HG02798 (cell line): ENCODE measurements at regions not wholly inside any gene's neighbourhood (a gene's known extent, or its start where the extent isn't known, plus 50 kb on each side); places are given as distances from the start of the nearest gene placed in this dataset.
"Not testable (repeated sequence)": the region's sequence is repeated elsewhere in the genome, so short reads cannot be mapped to it uniquely, and the experiment has no call there.

Experiments used
- ATAC-seq: cut with Tn5 transposase; IDR thresholded peaks from one replicate; pipeline ENCODE4 v1.9.1; 2021; ENCODE audit warnings: mild to moderate bottlenecking; ENCODE audit not compliant: unreplicated experiment, poor library complexity

GRCh38 chr5:105929858-105930257, 1740.9 kb downstream of the EFNA5 start:
- no peak for ATAC-seq

DNA sequence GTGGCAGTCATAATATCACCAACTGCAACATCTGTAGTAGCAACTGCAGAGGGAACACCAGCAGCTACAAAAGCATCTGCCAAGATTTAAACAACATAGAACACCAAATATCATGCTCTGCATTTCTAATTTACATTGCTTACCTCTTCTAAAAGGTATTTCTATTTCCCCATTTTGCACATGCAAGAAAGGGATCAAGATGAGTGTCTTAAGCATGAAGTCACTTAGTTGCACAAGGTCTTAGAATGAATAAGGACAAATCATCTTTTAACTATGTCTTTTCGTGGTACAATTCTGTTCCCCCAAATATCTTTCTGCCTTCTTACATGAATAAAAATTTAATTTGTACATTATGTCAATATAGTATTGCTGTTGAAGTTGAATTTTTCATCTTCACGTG, 1746.4 kb downstream of the EFNA5 start:
- no peak for ATAC-seq

- no peak for ATAC-seq
Measured at GRCh38 chr5:105922574-105922973, 1748.2 kb downstream of the EFNA5 start.

GRCh38 chr5:105922080-105922479, 1748.7 kb downstream of the EFNA5 start:
- no peak for ATAC-seq

DNA sequence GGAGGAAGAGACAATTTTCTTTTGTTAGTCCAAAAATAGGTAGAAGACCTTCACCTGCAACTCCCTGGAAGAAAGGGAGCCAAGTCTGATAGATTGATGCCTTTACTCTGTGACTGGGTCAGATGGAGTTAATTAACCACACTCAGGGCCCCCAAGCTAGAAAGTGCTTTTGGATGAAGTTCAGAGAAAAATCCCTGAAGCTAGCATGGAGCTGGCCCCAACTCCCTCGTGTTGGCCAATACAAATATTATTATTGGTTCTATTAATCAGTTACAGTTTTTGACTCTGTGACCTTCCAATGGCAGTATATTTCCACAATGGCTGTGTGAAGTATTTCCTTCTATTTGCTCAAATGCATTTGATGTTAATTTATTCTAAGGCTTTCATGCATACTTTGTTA, 1753.5 kb downstream of the EFNA5 start:
- no peak for ATAC-seq

DNA sequence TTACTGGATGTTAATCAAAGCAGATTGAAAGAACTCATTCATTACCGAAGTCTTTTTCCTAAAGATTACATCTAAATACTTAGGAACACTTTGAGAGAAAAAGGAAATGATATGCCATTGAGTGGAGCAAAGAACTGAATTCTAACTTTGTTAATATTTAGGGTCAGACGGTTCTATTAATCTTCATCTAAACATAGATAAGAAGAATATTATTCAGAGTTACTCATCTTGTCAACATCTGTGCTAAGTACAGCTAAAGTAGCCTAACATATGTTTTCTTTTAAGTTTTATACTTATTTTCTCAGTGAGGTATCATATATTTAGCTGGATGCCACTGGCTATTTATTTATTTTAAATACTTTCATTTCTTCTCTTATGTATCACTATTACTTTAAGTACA, 1763.7 kb downstream of the EFNA5 start:
- no peak for ATAC-seq

- no peak for ATAC-seq
Measured at GRCh38 chr5:105905392-105905791, 1765.3 kb downstream of the EFNA5 start.

DNA sequence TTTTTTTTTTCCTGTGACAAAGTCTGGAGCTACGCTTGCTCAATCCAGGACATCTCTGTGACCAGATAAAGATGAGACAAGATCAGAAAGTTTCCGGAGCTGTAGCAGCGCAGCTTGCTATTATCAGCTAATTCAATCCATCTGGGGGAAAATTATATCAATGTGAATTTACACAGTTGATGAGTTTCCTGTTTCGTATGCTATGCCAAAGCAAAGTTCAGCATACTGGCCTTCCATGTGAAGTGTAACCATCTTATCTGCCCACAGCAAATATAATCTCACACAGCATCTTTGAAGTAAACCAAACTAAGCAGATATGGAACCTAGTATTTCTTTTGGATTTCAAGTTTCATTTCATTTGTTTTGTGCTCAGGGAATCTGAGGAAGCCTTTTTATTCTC, 1767.7 kb downstream of the EFNA5 start:
- ATAC-seq: no peak

DNA sequence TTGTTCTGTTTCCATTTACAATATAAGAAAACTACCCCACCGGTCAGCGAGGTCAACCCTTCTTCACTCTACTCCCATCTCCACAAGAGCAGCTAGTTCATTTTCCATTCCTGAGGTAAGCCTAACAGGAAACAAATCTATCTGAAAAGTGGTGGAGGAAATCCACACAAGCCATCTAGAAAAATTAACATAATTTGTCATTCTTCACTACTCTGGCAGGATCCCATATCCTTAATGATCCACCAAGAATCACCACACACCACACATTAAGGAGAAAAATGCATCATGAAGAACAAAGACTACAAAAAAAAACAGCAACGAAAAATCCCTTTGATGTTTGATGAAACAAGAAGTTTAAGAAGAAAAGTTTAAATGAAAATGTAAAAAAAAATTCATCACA, 1771.0 kb downstream of the EFNA5 start:
- ATAC-seq: no peak

DNA sequence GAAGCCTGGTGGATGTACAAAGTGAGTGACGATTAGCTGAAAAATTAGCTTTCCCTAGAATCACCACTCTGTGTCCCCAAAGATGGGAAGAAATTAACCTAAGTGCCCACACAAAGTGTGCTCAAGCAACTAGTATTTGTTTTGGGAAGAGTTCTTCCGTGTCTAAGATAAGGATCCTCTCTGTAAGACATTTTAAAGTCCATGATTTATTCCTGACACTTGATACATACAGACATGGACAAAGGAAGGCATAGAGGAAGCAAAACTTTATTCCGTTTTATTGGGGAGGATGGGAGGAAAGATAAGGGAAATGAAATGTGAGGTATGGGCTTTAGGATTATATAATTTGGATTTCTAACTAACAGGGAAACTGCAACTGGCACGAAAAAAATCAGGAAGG, 1772.6 kb downstream of the EFNA5 start:
- ATAC-seq: no peak

DNA sequence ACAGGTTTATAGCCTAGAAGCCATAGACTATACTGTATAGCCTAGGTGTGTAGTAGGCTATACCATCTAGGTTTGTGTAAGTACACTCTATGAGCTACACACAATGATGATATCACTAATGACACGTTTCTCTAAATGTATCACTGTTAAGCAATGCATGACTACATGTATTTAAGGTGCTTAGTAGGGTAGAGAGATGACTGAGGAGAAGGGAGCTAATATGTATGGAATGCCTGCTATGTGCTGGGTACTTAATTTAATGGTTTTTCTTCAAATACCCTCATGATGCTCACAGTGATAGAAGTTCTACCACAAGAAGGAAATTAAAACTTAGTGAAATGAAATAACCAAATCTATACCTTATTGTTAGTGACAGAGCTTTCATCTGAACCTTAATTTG, 1785.5 kb downstream of the EFNA5 start:
- no peak for ATAC-seq

GRCh38 chr5:105882956-105883481, 1787.7 kb downstream of the EFNA5 start:
- ATAC-seq: no peak

DNA sequence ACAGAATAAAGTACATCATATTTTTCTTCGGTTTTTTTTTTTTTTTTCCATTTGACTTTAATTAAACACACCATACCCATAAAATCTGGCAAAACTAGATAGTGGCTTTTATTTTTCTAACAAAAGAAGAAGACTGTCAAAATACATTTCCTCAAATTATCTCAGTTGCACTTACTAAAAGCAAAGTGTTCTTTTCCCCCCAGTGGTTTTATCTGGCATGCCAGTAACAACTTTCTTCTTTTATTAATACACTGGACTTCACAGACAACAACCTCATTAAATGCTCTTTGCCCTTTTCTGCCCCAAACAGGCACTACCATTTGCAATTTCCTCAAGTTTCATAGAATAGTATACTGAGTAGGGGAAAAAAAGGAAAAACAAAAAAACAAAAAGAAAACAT, 1792.3 kb downstream of the EFNA5 start:
- no peak for ATAC-seq

GRCh38 chr5:105877592-105877991, 1793.1 kb downstream of the EFNA5 start:
- no peak for ATAC-seq

DNA sequence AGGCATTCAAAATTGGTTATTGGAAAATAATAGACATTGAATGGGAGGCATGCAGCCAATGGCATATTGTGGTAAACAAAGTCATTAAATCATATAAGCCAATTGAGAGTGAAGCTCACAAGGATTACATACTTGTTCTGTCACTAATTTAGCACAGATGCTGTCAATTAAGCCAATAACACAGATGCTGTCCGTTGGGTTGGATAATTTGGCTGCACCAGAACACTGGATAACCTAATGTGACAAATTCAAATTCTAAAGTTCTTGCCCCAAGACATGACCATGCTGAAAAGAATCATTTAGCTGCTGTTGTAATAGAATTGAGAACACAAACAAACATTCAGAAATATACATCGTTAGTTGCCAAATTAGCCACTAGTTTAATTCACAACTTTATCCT, 1796.4 kb downstream of the EFNA5 start:
- ATAC-seq: no peak

- no peak for ATAC-seq
Measured at GRCh38 chr5:105872569-105873270, 1798.0 kb downstream of the EFNA5 start.

DNA sequence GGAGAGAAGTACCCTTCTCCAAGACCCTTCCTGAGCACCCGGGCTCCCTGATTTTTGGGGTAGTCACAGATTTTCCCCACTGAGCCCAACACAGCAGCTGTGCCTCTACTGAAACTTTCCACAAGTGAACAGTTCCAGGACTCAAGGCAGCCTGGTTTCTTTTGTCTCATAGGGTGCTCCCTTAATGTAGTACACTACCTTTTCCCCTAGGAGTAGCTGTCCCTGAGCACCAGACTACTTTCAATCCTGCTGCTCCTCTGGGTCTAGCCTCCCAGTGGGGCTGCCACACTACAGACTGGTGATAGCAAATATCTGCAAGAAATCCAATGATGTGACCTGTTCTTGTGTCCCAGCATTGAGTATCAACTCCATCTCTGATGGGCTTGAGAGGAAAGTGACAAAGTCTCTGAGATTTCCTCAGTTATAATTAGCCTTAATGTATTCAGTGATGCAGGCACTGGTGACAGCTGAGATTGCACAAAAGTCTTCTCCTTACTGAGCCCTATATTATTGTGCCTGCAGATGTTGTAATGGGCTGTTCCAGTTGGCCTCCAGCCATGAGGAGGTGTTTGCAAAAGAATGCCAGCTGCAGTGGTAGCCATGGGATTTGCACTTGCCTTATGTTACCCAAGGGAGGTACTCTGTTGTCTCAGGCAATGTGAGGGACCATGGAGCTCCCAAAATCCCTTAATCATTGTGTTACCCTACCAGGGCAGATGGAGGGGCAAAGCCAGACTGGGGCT, 1802.5 kb downstream of the EFNA5 start:
- ATAC-seq: no peak

GRCh38 chr5:105865834-105866233, 1804.9 kb downstream of the EFNA5 start:
- no peak for ATAC-seq

- not testable (repeated sequence) for ATAC-seq
Measured at GRCh38 chr5:105859350-105859749, 1811.4 kb downstream of the EFNA5 start.

DNA sequence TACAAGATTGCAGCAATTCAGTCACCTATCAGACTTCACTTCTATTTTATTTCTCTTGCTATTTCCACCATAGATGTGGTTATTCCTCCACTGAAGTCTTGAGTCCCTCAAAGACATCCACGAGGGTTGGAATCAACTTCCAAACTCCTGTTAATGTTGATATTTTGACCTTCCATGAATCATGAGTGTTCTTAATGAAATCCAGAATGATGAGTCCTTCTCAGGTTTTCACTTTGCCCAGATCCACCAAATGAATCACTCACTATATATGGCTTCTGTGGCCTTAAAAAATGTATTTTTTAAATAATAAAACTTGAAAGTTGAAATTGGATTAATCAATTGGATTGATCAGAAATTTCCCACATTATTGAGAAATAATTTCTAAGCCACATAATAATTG, 1821.0 kb downstream of the EFNA5 start:
- ATAC-seq: no peak

- no peak for ATAC-seq
Measured at GRCh38 chr5:105840800-105841199, 1829.9 kb downstream of the EFNA5 start.

GRCh38 chr5:105836887-105837286, 1833.8 kb downstream of the EFNA5 start:
- ATAC-seq: no peak
